ENCODE measurements at regions not wholly inside any gene's neighbourhood (a gene's known extent, or its start where the extent isn't known, plus 50 kb on each side); places are given as distances from the start of the nearest gene placed in this dataset.

DNA sequence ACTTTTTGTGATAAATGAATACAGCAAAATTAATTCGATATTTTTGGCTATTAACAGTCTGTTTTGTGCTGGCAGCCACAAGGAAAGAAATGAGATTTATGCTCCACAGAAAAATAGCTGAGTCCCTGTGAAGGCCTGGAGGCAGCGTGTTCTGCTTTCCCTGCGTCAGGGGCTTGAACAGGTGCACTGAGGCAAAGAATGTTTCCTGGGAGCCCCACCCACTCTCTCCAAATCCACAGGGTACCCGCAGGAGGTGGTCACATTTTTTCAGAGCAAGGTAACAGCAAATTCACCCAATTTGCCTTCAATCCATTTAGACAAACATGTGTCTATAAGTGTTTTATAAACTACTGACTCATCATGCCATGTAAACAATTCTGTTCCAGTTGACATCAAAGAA is 308.1 kb downstream of the TCERG1L start:
- TF ChIP-seq, protein P1, sequence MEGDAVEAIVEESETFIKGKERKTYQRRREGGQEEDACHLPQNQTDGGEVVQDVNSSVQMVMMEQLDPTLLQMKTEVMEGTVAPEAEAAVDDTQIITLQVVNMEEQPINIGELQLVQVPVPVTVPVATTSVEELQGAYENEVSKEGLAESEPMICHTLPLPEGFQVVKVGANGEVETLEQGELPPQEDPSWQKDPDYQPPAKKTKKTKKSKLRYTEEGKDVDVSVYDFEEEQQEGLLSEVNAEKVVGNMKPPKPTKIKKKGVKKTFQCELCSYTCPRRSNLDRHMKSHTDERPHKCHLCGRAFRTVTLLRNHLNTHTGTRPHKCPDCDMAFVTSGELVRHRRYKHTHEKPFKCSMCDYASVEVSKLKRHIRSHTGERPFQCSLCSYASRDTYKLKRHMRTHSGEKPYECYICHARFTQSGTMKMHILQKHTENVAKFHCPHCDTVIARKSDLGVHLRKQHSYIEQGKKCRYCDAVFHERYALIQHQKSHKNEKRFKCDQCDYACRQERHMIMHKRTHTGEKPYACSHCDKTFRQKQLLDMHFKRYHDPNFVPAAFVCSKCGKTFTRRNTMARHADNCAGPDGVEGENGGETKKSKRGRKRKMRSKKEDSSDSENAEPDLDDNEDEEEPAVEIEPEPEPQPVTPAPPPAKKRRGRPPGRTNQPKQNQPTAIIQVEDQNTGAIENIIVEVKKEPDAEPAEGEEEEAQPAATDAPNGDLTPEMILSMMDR (IDR thresholded peaks at IDR 0.05): no peak
- intact Hi-C loops (cut with micrococcal nuclease): no loop called here
- POLR2A ChIA-PET: no interaction called here
- Mint-ChIP-seq H3K36me3 (ENCODE audit: low read depth) (no peaks in the 10 kb centered on the region), H3K4me3 (no peak overlapping the region), H3K4me1 (ENCODE audit: low read depth) (no peaks in the 10 kb centered on the region), H3K9me3 (peaks cover 4% of the 10 kb centered on the region), H3K27ac (no peak overlapping the region), H3K27me3 (peaks cover 1% of the 10 kb centered on the region)
- no peak for ATAC-seq
- no peak for DNase-seq
- CTCF ChIA-PET: no interaction called here

DNA sequence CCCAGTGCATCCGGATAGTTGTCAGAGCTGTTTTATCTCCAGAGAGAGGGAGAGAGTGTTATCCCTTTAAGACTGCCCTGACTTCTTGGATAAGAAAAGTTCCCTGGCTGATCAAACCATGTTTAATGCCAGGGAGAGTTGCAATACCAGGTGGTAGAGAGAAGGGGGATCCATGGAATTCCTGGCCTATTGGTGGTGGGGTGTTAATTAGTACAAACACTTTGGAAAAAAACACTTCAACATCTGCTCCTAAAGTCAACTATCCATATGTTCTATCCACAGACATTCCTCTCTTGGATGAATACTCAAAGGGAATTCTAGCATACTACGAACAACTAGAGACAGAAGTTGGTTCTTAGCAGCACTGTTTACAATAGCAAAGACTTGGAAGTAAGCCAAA is 307.2 kb downstream of the TCERG1L start:
- Mint-ChIP-seq H3K4me3 (no peak overlapping the region), H3K4me1 (ENCODE audit: low read depth) (no peaks in the 10 kb centered on the region), H3K36me3 (ENCODE audit: low read depth) (no peaks in the 10 kb centered on the region), H3K27me3 (peaks cover 1% of the 10 kb centered on the region), H3K27ac (no peak overlapping the region), H3K9me3 (peaks cover 4% of the 10 kb centered on the region)
- TF ChIP-seq, protein P1 (IDR thresholded peaks at IDR 0.05): no peak
- DNase-seq: no peak
- intact Hi-C loops (cut with micrococcal nuclease): no loop called here
- POLR2A ChIA-PET: no interaction called here
- ATAC-seq: no peak
- CTCF ChIA-PET: no interaction called here

DNA sequence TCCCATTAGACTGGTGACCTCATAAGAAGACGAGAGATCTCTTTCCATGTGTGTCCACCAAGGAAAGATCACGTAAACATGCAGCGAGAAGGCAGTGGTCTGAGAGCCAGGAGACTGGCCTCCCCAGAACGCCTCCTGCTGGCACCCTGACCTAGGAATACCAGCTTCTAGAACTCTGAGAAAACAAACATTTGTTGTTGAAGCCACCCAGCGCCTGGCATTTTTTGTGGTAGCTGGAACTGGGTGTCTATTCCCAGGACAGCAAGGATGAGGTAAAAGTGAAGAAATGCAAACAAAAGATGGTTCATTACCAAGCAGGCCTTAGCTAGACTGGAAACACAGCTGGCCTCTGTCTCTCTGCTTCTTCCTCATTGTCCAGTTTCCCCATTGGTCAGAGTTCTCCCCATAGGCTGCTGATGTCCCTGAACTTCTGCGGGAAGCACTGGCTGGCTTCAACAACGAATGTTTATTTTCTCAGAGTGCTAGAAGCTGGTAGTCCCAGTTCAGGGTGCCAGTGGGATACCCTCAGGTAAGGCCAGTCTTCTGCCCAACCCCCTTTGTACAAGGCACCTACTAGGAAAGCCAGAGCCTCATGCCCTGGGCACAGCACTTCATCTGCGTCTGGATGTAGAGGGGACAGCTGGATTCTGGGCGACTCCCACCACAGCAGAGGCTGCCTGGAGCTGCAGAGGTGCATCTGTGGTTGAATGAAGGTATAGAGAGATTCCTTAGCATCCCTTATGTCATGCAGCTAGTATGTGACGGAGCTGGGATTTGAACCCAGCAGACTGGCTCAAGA is 304.9 kb downstream of the TCERG1L start:
- ATAC-seq: no peak
- no peak overlapping the region for H3K27ac Mint-ChIP-seq
- H3K36me3 Mint-ChIP-seq (ENCODE audit: low read depth): no peaks in the 10 kb centered on the region
- H3K9me3 Mint-ChIP-seq: peaks cover 4% of the 10 kb centered on the region
- CTCF ChIA-PET: no interaction called here
- POLR2A ChIA-PET: no interaction called here
- DNase-seq: no peak
- no peaks in the 10 kb centered on the region for H3K4me1 Mint-ChIP-seq (ENCODE audit: low read depth)
- H3K27me3 Mint-ChIP-seq: no peaks in the 10 kb centered on the region
- no peak overlapping the region for H3K4me3 Mint-ChIP-seq
- intact Hi-C loops (cut with micrococcal nuclease): no loop called here
- TF ChIP-seq, protein P1 (IDR thresholded peaks at IDR 0.05): no peak

- H3K27ac Mint-ChIP-seq: no peak overlapping the region
- H3K27me3 Mint-ChIP-seq: no peaks in the 10 kb centered on the region
- peaks cover 4% of the 10 kb centered on the region for H3K9me3 Mint-ChIP-seq
- TF ChIP-seq, protein P1 (IDR thresholded peaks at IDR 0.05): no peak
- H3K36me3 Mint-ChIP-seq (ENCODE audit: low read depth): no peaks in the 10 kb centered on the region
- intact Hi-C loops (cut with micrococcal nuclease): no loop called here
- DNase-seq (no peak), ATAC-seq (no peak)
- H3K4me3 Mint-ChIP-seq: no peak overlapping the region
- CTCF ChIA-PET: no interaction called here
- POLR2A ChIA-PET: interaction anchor here (0.7 kb wide), 1 partner anchor 415 kb away, joined by 3 read pairs; no protein-coding TSS in a partner anchor
- H3K4me1 Mint-ChIP-seq (ENCODE audit: low read depth): no peaks in the 10 kb centered on the region
Measured at GRCh38 chr10:131009791-131010190, 301.7 kb downstream of the TCERG1L start.

DNA sequence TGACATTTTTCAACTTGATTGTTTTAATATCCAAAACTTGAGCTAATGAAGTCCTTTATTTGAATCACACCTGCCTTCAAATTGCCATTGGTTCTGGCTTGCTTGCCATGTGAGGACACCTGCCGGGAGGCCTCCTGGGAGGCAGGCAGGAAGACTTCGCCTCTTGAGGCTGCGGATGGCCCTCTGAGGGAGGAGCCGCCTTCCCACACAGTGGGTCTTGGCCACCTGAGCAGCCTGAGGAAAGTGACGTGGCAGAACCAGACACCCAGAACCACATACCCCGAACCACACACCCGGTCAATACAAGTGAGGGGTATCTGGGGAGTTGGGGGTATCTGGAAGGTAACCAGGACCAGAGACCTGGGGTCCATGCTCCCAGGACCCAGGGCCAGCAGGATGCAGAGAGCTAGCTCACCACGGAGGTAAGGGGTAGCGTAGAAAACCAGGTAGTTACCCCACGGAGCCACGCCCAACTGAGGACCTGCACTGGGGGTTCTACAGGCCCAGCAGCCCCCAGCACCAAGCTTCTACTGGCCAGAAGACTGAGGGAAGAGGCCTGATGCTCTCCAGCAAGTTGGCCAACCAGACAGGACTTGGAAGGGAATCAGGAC is 300.5 kb downstream of the TCERG1L start:
- CTCF ChIA-PET: no interaction called here
- no peaks in the 10 kb centered on the region for H3K27me3 Mint-ChIP-seq
- POLR2A ChIA-PET: no interaction called here
- no peak for DNase-seq
- TF ChIP-seq, protein P1 (IDR thresholded peaks at IDR 0.05): no peak
- H3K9me3 Mint-ChIP-seq: no peaks in the 10 kb centered on the region
- no peak for ATAC-seq
- H3K36me3 Mint-ChIP-seq (ENCODE audit: low read depth): no peaks in the 10 kb centered on the region
- no peaks in the 10 kb centered on the region for H3K4me1 Mint-ChIP-seq (ENCODE audit: low read depth)
- no peak overlapping the region for H3K4me3 Mint-ChIP-seq
- intact Hi-C loops (cut with micrococcal nuclease): no loop called here
- H3K27ac Mint-ChIP-seq: no peak overlapping the region

Data from activated CD8-positive, alpha-beta T cell treated with anti-CD3 and anti-CD28 coated beads for 36 hours (primary cell).